HG02571 (cell line): ENCODE measurements at regions not wholly inside any gene's neighbourhood (a gene's known extent, or its start where the extent isn't known, plus 50 kb on each side); places are given as distances from the start of the nearest gene placed in this dataset.

ENCODE experiments used
- ATAC-seq: cut with Tn5 transposase; IDR thresholded peaks from one replicate; pipeline ENCODE4 v1.9.1; 2021; ENCODE audit warnings: mild to moderate bottlenecking, moderate library complexity; ENCODE audit not compliant: unreplicated experiment

GRCh38 chr12:84294246-84294645, 618.4 kb downstream of the SLC6A15 start:
- ATAC-seq: no peak

- no peak for ATAC-seq
These were observed 622.4 kb downstream of the SLC6A15 start for GRCh38 chr12:84290168-84290567.

GRCh38 chr12:84277986-84278385, 634.6 kb downstream of the SLC6A15 start:
- no peak for ATAC-seq

GRCh38 chr12:84276215-84276614, 636.4 kb downstream of the SLC6A15 start:
- ATAC-seq: no peak

- no peak for ATAC-seq
These were observed 640.3 kb downstream of the SLC6A15 start for GRCh38 chr12:84272324-84272723.

- ATAC-seq: no peak
These were observed 642.0 kb downstream of the SLC6A15 start for GRCh38 chr12:84270470-84271140.

- no peak for ATAC-seq
These were observed 664.7 kb downstream of the SLC6A15 start for GRCh38 chr12:84247931-84248330.

- ATAC-seq: no peak
These were observed 668.9 kb downstream of the SLC6A15 start for GRCh38 chr12:84243686-84244085.

GRCh38 chr12:84222841-84223240, 689.8 kb downstream of the SLC6A15 start:
- no peak for ATAC-seq

GRCh38 chr12:84218406-84218805, 694.2 kb downstream of the SLC6A15 start:
- ATAC-seq: no peak

- no peak for ATAC-seq
These were observed 710.6 kb downstream of the SLC6A15 start for GRCh38 chr12:84201976-84202375.

GRCh38 chr12:84198294-84198946, 714.2 kb downstream of the SLC6A15 start:
- no peak for ATAC-seq

GRCh38 chr12:84191779-84192178, 720.8 kb downstream of the SLC6A15 start:
- no peak for ATAC-seq

GRCh38 chr12:84186433-84186832, 726.2 kb downstream of the SLC6A15 start:
- no peak for ATAC-seq

- ATAC-seq: no peak
These were observed 729.0 kb downstream of the SLC6A15 start for GRCh38 chr12:84183576-84183975.

- ATAC-seq: no peak
These were observed 738.5 kb downstream of the SLC6A15 start for GRCh38 chr12:84174115-84174514.

GRCh38 chr12:84172823-84173424, 739.7 kb downstream of the SLC6A15 start:
- ATAC-seq: no peak

GRCh38 chr12:84166812-84167211, 745.8 kb downstream of the SLC6A15 start:
- ATAC-seq: no peak

GRCh38 chr12:84165998-84166571, 746.5 kb downstream of the SLC6A15 start:
- ATAC-seq: no peak

GRCh38 chr12:84161296-84161695, 751.3 kb downstream of the SLC6A15 start:
- ATAC-seq: no peak

- no peak for ATAC-seq
These were observed 753.3 kb downstream of the SLC6A15 start for GRCh38 chr12:84159260-84159659.

- no peak for ATAC-seq
These were observed 755.4 kb downstream of the SLC6A15 start for GRCh38 chr12:84157170-84157569.
